PC-9 (cell line): ENCODE measurements at regions not wholly inside any gene's neighbourhood (a gene's known extent, or its start where the extent isn't known, plus 50 kb on each side); places are given as distances from the start of the nearest gene placed in this dataset.

Source experiments
- BruUV-seq: library from RNA; stranded (reverse); fragments of 400-500 nt; replicated peaks from 2 replicates; lab custom pipeline; 2021; lab: Mats Ljungman, UMichigan
- CTCF ChIA-PET: fragments of 300-600 bp; sonication (Branson Sonifier 250); formaldehyde crosslinking; loops from one replicate; lab custom pipeline; 2022; ENCODE audit warnings: antibody characterized with exemption; lab: Charles Lee
- POLR2A ChIA-PET: fragments of 300-600 bp; sonication (Branson Sonifier 250); formaldehyde crosslinking; loops from one replicate; lab custom pipeline; 2022; ENCODE audit warnings: antibody characterized with exemption; ENCODE audit not compliant: unreplicated experiment; lab: Charles Lee
- DNase-seq, 2 experiments: peaks; one replicate each; pipeline versions ENCODE4 v3.0.0 to v3.0.0-alpha.2; 2015 to 2022; ENCODE audit warnings: mixed read lengths in 1 of 2
- H2AFZ ChIP-seq: fragments of 200-600 bp; sonication (generic); 2 replicates; pipeline ENCODE4 v1.8.1; 2017; ENCODE audit warnings: antibody characterized with exemption
- H3F3A ChIP-seq: fragments of 200-600 bp; sonication (generic); 2 replicates; pipeline ENCODE4 v1.8.1; 2017; ENCODE audit warnings: antibody characterized with exemption, mild to moderate bottlenecking, low read depth; ENCODE audit not compliant: insufficient read depth
- H3K27ac ChIP-seq: fragments of 200-600 bp; sonication (generic); 2 replicates; pipeline ENCODE4 v1.6.1; 2016; ENCODE audit warnings: mixed run types
- H3K27me3 ChIP-seq: fragments of 200-600 bp; sonication (generic); 2 replicates; pipeline ENCODE4 v1.6.1; 2016; ENCODE audit warnings: low read depth, mixed run types; ENCODE audit not compliant: insufficient read depth
- H3K36me3 ChIP-seq: fragments of 200-600 bp; sonication (generic); 2 replicates; pipeline ENCODE4 v1.6.1; 2016; ENCODE audit warnings: low read depth, mixed run types
- H3K4me1 ChIP-seq: fragments of 200-600 bp; sonication (generic); replicated peaks from 2 replicates; pipeline ENCODE4 v1.6.1; 2016; ENCODE audit warnings: mixed run types; ENCODE audit not compliant: insufficient read depth
- H3K4me2 ChIP-seq: fragments of 200-600 bp; sonication (generic); 2 replicates; pipeline ENCODE4 v1.6.1; 2017; ENCODE audit warnings: mixed run types
- H3K4me3 ChIP-seq: fragments of 200-600 bp; sonication (generic); 2 replicates; pipeline ENCODE4 v1.6.1; 2016; ENCODE audit warnings: mixed run types
- H3K79me2 ChIP-seq: fragments of 200-600 bp; sonication (generic); 2 replicates; pipeline ENCODE4 v1.6.1; 2017; ENCODE audit warnings: low read depth, mixed run types
- H3K9me2 ChIP-seq: fragments of 200-600 bp; sonication (generic); 2 replicates; pipeline ENCODE4 v1.8.1; 2017; ENCODE audit warnings: mild to moderate bottlenecking; ENCODE audit not compliant: insufficient read depth
- H3K9me3 ChIP-seq: fragments of 200-600 bp; sonication (generic); 2 replicates; pipeline ENCODE4 v1.8.1; 2016; ENCODE audit warnings: low read depth; ENCODE audit not compliant: insufficient read depth
- H4K20me1 ChIP-seq: fragments of 200-600 bp; sonication (generic); 2 replicates; pipeline ENCODE4 v1.8.1; 2017; ENCODE audit not compliant: insufficient read depth
- CTCF ChIP-seq: fragments of 200-600 bp; sonication (generic); conservative IDR thresholded peaks from 2 replicates; pipeline ENCODE4 v1.6.1; 2017; ENCODE audit warnings: mixed run types, antibody characterized with exemption, mild to moderate bottlenecking, moderate library complexity
- EZH2 ChIP-seq: fragments of 200-600 bp; sonication (generic); IDR thresholded peaks from 2 replicates; pipeline ENCODE4 v1.8.0; 2017; ENCODE audit warnings: antibody characterized with exemption, low read depth
- intact Hi-C: fragments of 100-400 bp; cut with micrococcal nuclease; formaldehyde crosslinking; loops from one replicate; pipeline ENCODE4 v1.10.0; 2022; ENCODE audit not compliant: unreplicated experiment

- no peak for DNase-seq
- Histone ChIP-seq H3K4me2 (no peak overlapping the region), H3K27me3 (peaks cover 31% of the 10 kb centered on the region), H3K36me3 (no peaks in the 10 kb centered on the region), H3K4me3 (no peak overlapping the region), H3K27ac (no peak overlapping the region), H3K9me3 (no peaks in the 10 kb centered on the region), H2AFZ (no peak overlapping the region), H4K20me1 (no peaks in the 10 kb centered on the region), H3K4me1 (no peaks in the 10 kb centered on the region), H3F3A (no peaks in the 10 kb centered on the region), H3K9me2 (no peaks in the 10 kb centered on the region), H3K79me2 (no peaks in the 10 kb centered on the region)
- intact Hi-C loops = no loop called here
- BruUV-seq = no TSS peak
- TF ChIP-seq CTCF (no peak), EZH2 (no peak)
- ChIA-PET POLR2A (no interaction called here), CTCF (no interaction called here)
Measured at GRCh38 chr1:30342535-30343141, 380.7 kb downstream of the MATN1 start.

DNA sequence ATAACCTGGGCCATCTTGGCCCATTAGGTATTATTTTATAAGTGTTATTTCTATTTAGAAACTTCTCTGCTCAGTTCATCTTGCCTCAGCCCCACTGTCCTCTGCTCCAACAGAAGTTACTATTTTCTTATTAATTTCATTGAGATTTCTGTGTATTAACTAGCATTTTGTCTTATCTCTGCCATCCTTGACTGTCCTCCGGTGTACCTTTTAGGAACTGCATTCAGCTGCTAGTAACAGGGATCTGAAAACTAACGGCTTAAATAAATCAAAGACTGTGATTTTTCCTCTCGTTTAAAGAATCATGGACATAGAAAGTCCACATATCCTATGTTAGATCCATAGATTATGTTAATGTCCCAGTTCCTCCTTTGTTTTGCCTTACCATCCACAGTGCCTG, 382.5 kb downstream of the MATN1 start:
- H2AFZ ChIP-seq = no peak overlapping the region
- no peaks in the 10 kb centered on the region for H3K36me3 ChIP-seq
- H3K9me3 ChIP-seq = no peaks in the 10 kb centered on the region
- CTCF ChIA-PET = no interaction called here
- no peak for DNase-seq
- no peaks in the 10 kb centered on the region for H3K4me1 ChIP-seq
- intact Hi-C loops = no loop called here
- H3K27ac ChIP-seq = no peak overlapping the region
- BruUV-seq = no TSS peak
- no peaks in the 10 kb centered on the region for H3F3A ChIP-seq
- H3K27me3 ChIP-seq = peaks cover 22% of the 10 kb centered on the region
- no peak overlapping the region for H3K4me2 ChIP-seq
- no peaks in the 10 kb centered on the region for H3K79me2 ChIP-seq
- POLR2A ChIA-PET = no interaction called here
- H3K4me3 ChIP-seq = no peak overlapping the region
- H4K20me1 ChIP-seq = no peaks in the 10 kb centered on the region
- H3K9me2 ChIP-seq = no peaks in the 10 kb centered on the region
- TF ChIP-seq EZH2 (no peak), CTCF (no peak)

GRCh38 chr1:30339866-30340265, 383.5 kb downstream of the MATN1 start:
- peaks cover 17% of the 10 kb centered on the region for H3K27me3 ChIP-seq
- H3K4me3 ChIP-seq = no peak overlapping the region
- H3K4me2 ChIP-seq = no peak overlapping the region
- DNase-seq = no peak
- no peaks in the 10 kb centered on the region for H4K20me1 ChIP-seq
- no peaks in the 10 kb centered on the region for H3F3A ChIP-seq
- intact Hi-C loops = no loop called here
- no peaks in the 10 kb centered on the region for H3K9me3 ChIP-seq
- no peaks in the 10 kb centered on the region for H3K4me1 ChIP-seq
- no peaks in the 10 kb centered on the region for H3K79me2 ChIP-seq
- TF ChIP-seq EZH2 (no peak), CTCF (no peak)
- no TSS peak for BruUV-seq
- no peak overlapping the region for H3K27ac ChIP-seq
- H2AFZ ChIP-seq = no peak overlapping the region
- POLR2A ChIA-PET = no interaction called here
- H3K9me2 ChIP-seq = no peaks in the 10 kb centered on the region
- CTCF ChIA-PET = no interaction called here
- no peaks in the 10 kb centered on the region for H3K36me3 ChIP-seq
